Amniotic epithelial cell (primary cell): ENCODE measurements at regions not wholly inside any gene's neighbourhood (a gene's known extent, or its start where the extent isn't known, plus 50 kb on each side); places are given as distances from the start of the nearest gene placed in this dataset.
"Not testable (repeated sequence)": the region's sequence is repeated elsewhere in the genome, so short reads cannot be mapped to it uniquely, and the experiment has no call there.

Source experiments
- DNase-seq: peaks from one replicate; pipeline ENCODE4 v3.0.0-alpha.2; 2010; ENCODE audit warnings: low read depth

DNA sequence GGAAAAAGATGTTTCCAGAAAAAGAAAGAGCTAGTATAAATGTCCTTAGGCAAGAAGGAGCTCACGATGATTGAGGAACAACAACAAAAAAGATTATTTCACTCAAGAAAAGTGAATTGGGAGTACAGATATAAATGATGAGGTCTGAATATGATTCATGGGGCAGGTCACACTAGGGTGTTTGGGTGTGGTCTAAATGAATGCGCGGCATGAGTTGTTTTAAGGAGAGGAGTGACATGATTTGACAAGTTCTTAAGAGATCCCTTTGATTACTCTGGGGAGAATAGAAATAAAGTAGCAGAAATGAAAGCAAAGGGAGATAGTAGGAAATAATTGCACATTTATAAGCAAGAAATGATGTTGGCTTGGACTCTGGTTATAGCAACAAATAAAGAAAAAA, 59.3 kb downstream of the NUTM2D start:
- not testable (repeated sequence) for DNase-seq

- DNase-seq: not testable (repeated sequence)
These were observed 65.1 kb downstream of the NUTM2D start for GRCh38 chr10:87422641-87423040.

- DNase-seq: not testable (repeated sequence)
These were observed 67.3 kb downstream of the NUTM2D start for GRCh38 chr10:87424697-87425373.

DNA sequence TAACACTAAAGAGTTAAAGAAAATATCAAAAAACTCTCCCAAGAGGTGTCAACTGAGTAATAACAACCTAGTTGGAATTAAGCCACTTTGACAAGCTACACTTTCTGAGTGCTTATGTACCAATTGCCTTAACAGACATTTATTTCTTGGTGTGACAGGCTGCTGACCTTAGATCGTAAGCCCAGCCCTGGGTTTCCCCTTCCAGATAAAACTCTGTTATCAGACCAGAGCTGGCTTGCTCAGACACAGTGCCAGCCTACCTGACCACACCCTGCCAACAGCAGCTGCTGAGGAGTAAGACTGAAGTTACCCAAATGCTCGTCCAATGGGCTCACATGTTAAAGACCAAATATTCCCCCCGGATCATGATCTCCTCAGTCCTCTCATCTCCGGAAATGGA, 70.9 kb upstream of the MINPP1 start:
- not testable (repeated sequence) for DNase-seq

DNA sequence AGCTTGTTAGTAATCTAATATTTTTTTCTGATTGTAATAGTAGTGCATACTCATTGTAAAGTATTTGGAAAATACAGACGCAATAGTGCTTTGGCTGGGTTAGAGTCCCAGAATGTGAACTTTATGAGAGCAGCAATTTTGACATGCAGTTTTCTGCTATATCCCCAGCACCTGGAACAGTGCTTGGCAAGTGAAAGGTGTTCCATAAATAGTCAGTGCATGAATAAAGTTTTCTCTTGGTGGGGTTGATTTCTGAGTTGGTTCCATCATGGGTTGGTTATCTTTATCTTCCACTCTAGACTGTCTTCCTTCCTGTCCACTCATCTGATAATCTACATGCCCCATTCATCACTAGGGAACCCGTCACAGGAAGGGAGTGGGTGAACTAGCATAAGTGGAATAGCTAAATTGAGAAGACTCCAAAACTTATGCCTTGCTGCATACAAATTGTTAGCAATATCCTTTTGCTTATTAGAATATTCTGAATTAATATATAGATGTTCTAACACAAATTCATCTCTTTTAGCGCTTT, 69.3 kb upstream of the MINPP1 start:
- DNase-seq: not testable (repeated sequence)

DNA sequence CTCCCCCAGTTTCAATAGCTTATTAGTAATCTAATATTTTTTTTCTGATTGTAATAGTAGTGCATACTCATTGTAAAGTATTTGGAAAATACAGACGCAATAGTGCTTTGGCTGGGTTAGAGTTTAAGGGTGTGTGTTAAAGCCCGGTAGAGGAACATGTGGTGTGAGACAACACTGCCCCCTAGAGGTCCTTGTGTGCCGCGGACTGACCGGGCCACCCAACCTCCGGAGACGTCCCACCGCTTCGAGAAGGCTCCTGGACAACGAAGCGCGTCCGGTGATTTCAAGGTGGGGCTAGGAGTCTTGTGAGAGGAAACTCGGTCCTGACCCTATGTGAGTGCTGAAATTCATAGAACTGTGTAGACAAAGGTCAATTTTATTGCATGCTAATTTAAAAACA, 68.6 kb upstream of the MINPP1 start:
- DNase-seq: not testable (repeated sequence)

DNA sequence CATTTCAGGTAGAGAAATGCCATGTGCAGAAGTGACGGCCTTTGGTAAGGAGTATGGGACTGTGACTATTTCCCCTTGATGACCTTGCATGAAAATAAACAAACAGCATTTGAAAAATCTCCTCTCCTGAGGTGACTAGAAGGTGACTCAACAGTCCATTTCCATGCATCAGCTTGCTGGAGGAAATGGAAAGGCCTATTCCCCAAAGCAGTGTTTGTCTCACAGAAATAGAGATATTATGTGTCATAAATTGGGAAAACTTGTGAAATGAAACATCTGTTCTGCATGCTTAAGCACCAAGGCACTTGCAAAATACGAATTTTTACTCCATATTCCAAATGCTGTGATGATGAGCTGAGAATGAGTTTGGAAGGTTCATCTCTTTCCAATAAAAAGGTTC, 67.2 kb upstream of the MINPP1 start:
- DNase-seq: peak; percentile 32
